ENCODE measurements at regions not wholly inside any gene's neighbourhood (a gene's known extent, or its start where the extent isn't known, plus 50 kb on each side); places are given as distances from the start of the nearest gene placed in this dataset.
"Not testable (repeated sequence)": the region's sequence is repeated elsewhere in the genome, so short reads cannot be mapped to it uniquely, and the experiment has no call there.

GRCh38 chr20:50332491-50332980, 141.9 kb downstream of the CEBPB start:
- H3K9ac ChIP-seq (ENCODE audit: low read length) = no peak overlapping the region
- H3K4me3 ChIP-seq (ENCODE audit: low read length) = no peak overlapping the region
- H3K36me3 ChIP-seq (ENCODE audit: control insufficient read depth, insufficient read depth, low read length, severe bottlenecking) = no peaks in the 10 kb centered on the region
- no peaks in the 10 kb centered on the region for H3K27me3 ChIP-seq (replicated peaks; ENCODE audit: control insufficient read depth, insufficient read depth, low read length)
- DNase-seq (ENCODE audit: low read depth) = no peak
- H3K4me1 ChIP-seq (ENCODE audit: control insufficient read depth, insufficient read depth, low read length) = peaks cover 59% of the 10 kb centered on the region
- H3K9me3 ChIP-seq (ENCODE audit: control insufficient read depth, low read length) = peaks cover 8% of the 10 kb centered on the region

DNA sequence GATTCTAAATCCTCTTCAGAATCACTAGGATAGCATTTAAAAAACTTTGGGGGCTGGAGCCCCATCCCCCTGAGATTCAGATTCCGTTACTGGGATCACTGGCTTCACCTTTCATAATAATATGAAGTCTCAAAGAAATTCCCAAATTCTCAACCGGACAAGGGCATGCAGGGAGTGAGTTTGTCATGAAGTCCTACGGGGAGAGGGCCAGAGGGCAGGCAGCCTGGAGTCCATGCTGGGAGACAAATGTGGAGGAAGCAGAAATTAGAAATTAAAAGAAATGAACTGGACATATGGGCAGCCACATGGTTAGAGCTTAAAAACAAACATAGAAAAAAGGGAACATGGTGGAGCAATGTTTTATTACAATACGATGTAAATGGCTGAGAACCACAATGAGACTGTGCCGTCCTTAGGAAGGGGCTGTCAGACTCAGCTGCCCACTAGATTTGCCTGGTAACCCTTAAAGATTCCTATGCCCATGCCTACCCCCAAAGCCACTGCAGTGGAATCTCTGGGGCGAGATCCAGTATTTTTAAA, 142.6 kb downstream of the CEBPB start:
- no peak for DNase-seq (ENCODE audit: low read depth)
- peak overlapping the region; percentile 77 for H3K9ac ChIP-seq (ENCODE audit: low read length)
- peaks cover 65% of the 10 kb centered on the region for H3K4me1 ChIP-seq (ENCODE audit: control insufficient read depth, insufficient read depth, low read length)
- H3K4me3 ChIP-seq (ENCODE audit: low read length) = peak overlapping the region; percentile 52
- peaks cover 4% of the 10 kb centered on the region for H3K9me3 ChIP-seq (ENCODE audit: control insufficient read depth, low read length)
- no peaks in the 10 kb centered on the region for H3K36me3 ChIP-seq (ENCODE audit: control insufficient read depth, insufficient read depth, low read length, severe bottlenecking)
- no peaks in the 10 kb centered on the region for H3K27me3 ChIP-seq (replicated peaks; ENCODE audit: control insufficient read depth, insufficient read depth, low read length)

DNA sequence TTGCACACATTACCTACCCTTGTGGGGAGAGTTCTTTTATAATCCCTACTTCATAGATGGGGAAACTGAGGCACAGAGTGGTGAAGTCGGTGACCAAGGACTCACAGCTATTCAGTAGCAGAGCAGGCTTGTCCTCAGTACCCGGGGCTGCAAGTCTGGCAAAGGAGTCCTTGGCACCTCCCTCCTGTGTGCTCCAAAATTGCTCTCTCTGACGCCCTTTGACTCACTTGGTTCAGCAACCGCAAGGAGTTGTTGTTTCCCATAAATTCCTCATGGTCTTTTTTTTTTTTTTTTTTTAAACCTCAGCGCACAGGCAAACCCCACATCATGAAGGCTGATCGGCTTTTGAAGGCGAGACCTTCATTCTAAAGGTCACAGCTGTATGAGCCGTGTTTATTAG, 143.2 kb downstream of the CEBPB start:
- Histone ChIP-seq H3K9ac (ENCODE audit: low read length) (peak overlapping the region; percentile 77), H3K4me3 (ENCODE audit: low read length) (peak overlapping the region; percentile 52), H3K36me3 (ENCODE audit: control insufficient read depth, insufficient read depth, low read length, severe bottlenecking) (no peaks in the 10 kb centered on the region), H3K9me3 (ENCODE audit: control insufficient read depth, low read length) (no peaks in the 10 kb centered on the region), H3K4me1 (ENCODE audit: control insufficient read depth, insufficient read depth, low read length) (peaks cover 71% of the 10 kb centered on the region), H3K27me3 (replicated peaks; ENCODE audit: control insufficient read depth, insufficient read depth, low read length) (no peaks in the 10 kb centered on the region)
- DNase-seq (ENCODE audit: low read depth) = peak; percentile 56

- not testable (repeated sequence) for DNase-seq (ENCODE audit: low read depth); H3K9me3 ChIP-seq (ENCODE audit: control insufficient read depth, low read length); H3K27me3 ChIP-seq (replicated peaks; ENCODE audit: control insufficient read depth, insufficient read depth, low read length); H3K36me3 ChIP-seq (ENCODE audit: control insufficient read depth, insufficient read depth, low read length, severe bottlenecking)
- H3K4me3 ChIP-seq (ENCODE audit: low read length) = peak overlapping the region; percentile 22
- peaks cover 78% of the 10 kb centered on the region for H3K4me1 ChIP-seq (ENCODE audit: control insufficient read depth, insufficient read depth, low read length)
- H3K9ac ChIP-seq (ENCODE audit: low read length) = peak overlapping the region; percentile 77
Observed at GRCh38 chr20:50334512-50334911, 143.9 kb downstream of the CEBPB start.

GRCh38 chr20:50335105-50335504, 144.5 kb downstream of the CEBPB start:
- no peaks in the 10 kb centered on the region for H3K36me3 ChIP-seq (ENCODE audit: control insufficient read depth, insufficient read depth, low read length, severe bottlenecking)
- DNase-seq (ENCODE audit: low read depth) = no peak
- no peak overlapping the region for H3K9ac ChIP-seq (ENCODE audit: low read length)
- no peak overlapping the region for H3K4me3 ChIP-seq (ENCODE audit: low read length)
- H3K9me3 ChIP-seq (ENCODE audit: control insufficient read depth, low read length) = no peaks in the 10 kb centered on the region
- no peaks in the 10 kb centered on the region for H3K27me3 ChIP-seq (replicated peaks; ENCODE audit: control insufficient read depth, insufficient read depth, low read length)
- H3K4me1 ChIP-seq (ENCODE audit: control insufficient read depth, insufficient read depth, low read length) = peaks cover 84% of the 10 kb centered on the region

GRCh38 chr20:50335866-50336265, 145.2 kb downstream of the CEBPB start:
- Histone ChIP-seq H3K9me3 (ENCODE audit: control insufficient read depth, low read length) (no peaks in the 10 kb centered on the region), H3K9ac (ENCODE audit: low read length) (peak overlapping the region; percentile 72), H3K27me3 (replicated peaks; ENCODE audit: control insufficient read depth, insufficient read depth, low read length) (no peaks in the 10 kb centered on the region), H3K4me1 (ENCODE audit: control insufficient read depth, insufficient read depth, low read length) (peaks cover 85% of the 10 kb centered on the region), H3K4me3 (ENCODE audit: low read length) (no peak overlapping the region), H3K36me3 (ENCODE audit: control insufficient read depth, insufficient read depth, low read length, severe bottlenecking) (no peaks in the 10 kb centered on the region)
- peak; percentile 51 for DNase-seq (ENCODE audit: low read depth)

- peak overlapping the region; percentile 72 for H3K9ac ChIP-seq (ENCODE audit: low read length)
- H3K4me1 ChIP-seq (ENCODE audit: control insufficient read depth, insufficient read depth, low read length) = peaks cover 81% of the 10 kb centered on the region
- no peaks in the 10 kb centered on the region for H3K9me3 ChIP-seq (ENCODE audit: control insufficient read depth, low read length)
- DNase-seq (ENCODE audit: low read depth) = peak; percentile 65
- no peaks in the 10 kb centered on the region for H3K27me3 ChIP-seq (replicated peaks; ENCODE audit: control insufficient read depth, insufficient read depth, low read length)
- no peaks in the 10 kb centered on the region for H3K36me3 ChIP-seq (ENCODE audit: control insufficient read depth, insufficient read depth, low read length, severe bottlenecking)
- peak overlapping the region; percentile 40 for H3K4me3 ChIP-seq (ENCODE audit: low read length)
Observed at GRCh38 chr20:50336661-50337060, 146.0 kb downstream of the CEBPB start.

DNA sequence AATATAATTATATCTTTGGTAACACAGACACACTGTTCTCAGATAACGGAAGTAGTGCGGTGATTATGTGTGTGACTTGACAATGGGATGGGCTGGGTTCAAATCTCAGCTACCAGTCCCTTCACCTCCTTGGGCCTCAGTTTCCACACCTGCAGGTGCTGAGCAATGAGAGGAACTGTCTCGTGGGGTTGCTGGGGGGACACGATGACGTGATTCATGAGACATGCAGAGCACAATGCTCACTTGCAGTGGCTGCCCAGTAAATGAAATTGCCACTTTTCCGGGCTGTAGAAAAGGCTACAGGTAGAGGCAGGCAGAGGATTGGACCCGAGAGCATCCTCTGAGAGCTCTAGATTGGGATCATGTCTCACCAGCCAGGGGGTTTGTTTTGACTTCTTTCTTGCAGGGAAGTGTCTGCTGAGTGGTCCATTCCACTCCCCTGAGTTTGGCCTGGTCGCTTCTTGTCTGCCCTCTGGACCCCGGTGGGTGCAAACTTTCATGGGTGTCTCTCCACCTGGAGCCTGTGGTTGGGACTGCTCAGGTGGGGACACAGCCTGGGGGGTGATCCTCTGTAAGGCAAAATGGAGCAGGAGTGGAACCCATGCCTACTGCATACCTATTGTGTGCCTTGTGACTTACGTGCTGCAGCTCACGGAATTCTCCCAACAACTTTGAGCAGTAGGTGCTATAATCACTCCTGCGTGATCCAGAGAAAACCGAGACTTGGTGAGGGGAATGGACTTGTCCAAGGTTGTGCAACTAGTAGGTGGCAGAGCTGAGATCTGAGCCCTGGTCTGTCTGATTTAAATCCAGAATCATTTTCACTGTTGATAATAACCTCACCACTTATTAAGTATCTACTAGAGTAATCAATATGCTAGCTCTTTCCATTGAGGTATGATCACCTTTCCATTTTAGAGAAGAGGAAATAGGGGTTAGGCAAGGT, 147.2 kb downstream of the CEBPB start:
- no peaks in the 10 kb centered on the region for H3K36me3 ChIP-seq (ENCODE audit: control insufficient read depth, insufficient read depth, low read length, severe bottlenecking)
- H3K9me3 ChIP-seq (ENCODE audit: control insufficient read depth, low read length) = no peaks in the 10 kb centered on the region
- no peak overlapping the region for H3K4me3 ChIP-seq (ENCODE audit: low read length)
- H3K4me1 ChIP-seq (ENCODE audit: control insufficient read depth, insufficient read depth, low read length) = peaks cover 70% of the 10 kb centered on the region
- H3K9ac ChIP-seq (ENCODE audit: low read length) = peak overlapping the region; percentile 83
- no peaks in the 10 kb centered on the region for H3K27me3 ChIP-seq (replicated peaks; ENCODE audit: control insufficient read depth, insufficient read depth, low read length)
- no peak for DNase-seq (ENCODE audit: low read depth)

- Histone ChIP-seq H3K4me3 (ENCODE audit: low read length) (peak overlapping the region; percentile 60), H3K4me1 (ENCODE audit: control insufficient read depth, insufficient read depth, low read length) (peaks cover 60% of the 10 kb centered on the region), H3K36me3 (ENCODE audit: control insufficient read depth, insufficient read depth, low read length, severe bottlenecking) (no peaks in the 10 kb centered on the region), H3K9ac (ENCODE audit: low read length) (peak overlapping the region; percentile 83), H3K9me3 (ENCODE audit: control insufficient read depth, low read length) (no peaks in the 10 kb centered on the region), H3K27me3 (replicated peaks; ENCODE audit: control insufficient read depth, insufficient read depth, low read length) (no peaks in the 10 kb centered on the region)
- peak; percentile 62 for DNase-seq (ENCODE audit: low read depth)
Observed at GRCh38 chr20:50338479-50339391, 148.1 kb downstream of the CEBPB start.

DNA sequence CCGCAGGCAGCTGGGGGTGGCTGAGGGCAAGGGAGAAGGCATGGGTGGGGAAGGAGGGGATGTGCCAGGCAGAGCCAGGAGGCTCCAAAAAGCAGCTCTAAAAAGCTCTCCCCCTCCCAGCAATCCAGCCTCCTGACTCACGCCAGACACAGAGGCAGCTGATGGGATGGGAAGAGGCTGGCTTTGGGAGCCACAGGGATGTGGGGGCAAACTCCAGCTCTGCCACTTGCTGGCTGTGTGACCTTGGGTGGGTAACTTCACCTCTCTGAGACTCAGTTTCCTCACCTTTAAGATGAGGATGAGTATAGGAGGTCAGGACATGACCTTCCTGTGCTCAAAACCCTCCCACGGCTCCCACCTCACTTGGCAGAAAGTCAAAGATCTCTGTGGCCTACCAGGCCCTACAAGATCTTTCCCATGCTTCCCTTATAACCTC, 148.9 kb downstream of the CEBPB start:
- peak overlapping the region; percentile 83 for H3K9ac ChIP-seq (ENCODE audit: low read length)
- H3K4me1 ChIP-seq (ENCODE audit: control insufficient read depth, insufficient read depth, low read length) = peaks cover 54% of the 10 kb centered on the region
- DNase-seq (ENCODE audit: low read depth) = peak; percentile 80
- no peaks in the 10 kb centered on the region for H3K27me3 ChIP-seq (replicated peaks; ENCODE audit: control insufficient read depth, insufficient read depth, low read length)
- no peaks in the 10 kb centered on the region for H3K36me3 ChIP-seq (ENCODE audit: control insufficient read depth, insufficient read depth, low read length, severe bottlenecking)
- no peaks in the 10 kb centered on the region for H3K9me3 ChIP-seq (ENCODE audit: control insufficient read depth, low read length)
- peak overlapping the region; percentile 60 for H3K4me3 ChIP-seq (ENCODE audit: low read length)

- H3K9me3 ChIP-seq (ENCODE audit: control insufficient read depth, low read length) = no peaks in the 10 kb centered on the region
- H3K9ac ChIP-seq (ENCODE audit: low read length) = no peak overlapping the region
- no peak overlapping the region for H3K4me3 ChIP-seq (ENCODE audit: low read length)
- H3K36me3 ChIP-seq (ENCODE audit: control insufficient read depth, insufficient read depth, low read length, severe bottlenecking) = no peaks in the 10 kb centered on the region
- no peaks in the 10 kb centered on the region for H3K27me3 ChIP-seq (replicated peaks; ENCODE audit: control insufficient read depth, insufficient read depth, low read length)
- no peak for DNase-seq (ENCODE audit: low read depth)
- H3K4me1 ChIP-seq (ENCODE audit: control insufficient read depth, insufficient read depth, low read length) = peaks cover 44% of the 10 kb centered on the region
Observed at GRCh38 chr20:50340541-50340940, 149.9 kb downstream of the CEBPB start.

Measured in adipocyte (in vitro differentiated cells).